GM18868 (cell line): ENCODE measurements at regions not wholly inside any gene's neighbourhood (a gene's known extent, or its start where the extent isn't known, plus 50 kb on each side); places are given as distances from the start of the nearest gene placed in this dataset.
"Not testable (repeated sequence)": the region's sequence is repeated elsewhere in the genome, so short reads cannot be mapped to it uniquely, and the experiment has no call there.

Experiments used
- ATAC-seq: cut with Tn5 transposase; IDR thresholded peaks from one replicate; pipeline ENCODE4 v1.9.1; 2021; ENCODE audit warnings: mild to moderate bottlenecking, moderate library complexity; ENCODE audit not compliant: unreplicated experiment

GRCh38 chr5:167063788-167064187 is 1227.7 kb upstream of the WWC1 start:
- ATAC-seq = no peak

DNA sequence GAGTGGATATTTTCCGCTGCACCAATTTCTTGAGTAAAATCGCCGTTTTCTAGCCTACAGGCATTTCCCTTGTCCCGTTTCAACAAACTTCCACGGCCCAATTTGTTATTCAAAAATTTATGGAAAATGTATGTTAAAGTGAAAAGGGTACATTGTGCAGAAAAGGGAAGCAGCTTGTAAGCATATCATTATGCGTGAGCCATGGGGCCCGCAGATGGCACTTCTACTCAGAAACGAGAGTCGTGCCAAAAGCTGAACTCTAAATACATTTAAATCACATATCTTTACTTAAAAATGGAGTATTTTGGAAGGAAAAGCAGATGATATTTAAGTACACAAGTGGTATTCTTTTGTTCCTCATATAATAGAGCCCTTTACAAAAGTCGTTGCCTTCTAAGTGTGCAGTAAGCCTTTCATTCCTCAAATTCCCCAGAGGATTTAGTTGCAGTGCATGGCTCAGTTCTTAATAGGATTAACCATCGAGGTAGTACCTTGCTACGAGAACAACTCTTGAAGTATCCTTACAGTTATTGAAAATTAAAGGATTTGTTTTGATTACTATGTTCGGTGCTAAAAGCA is 1227.2 kb upstream of the WWC1 start:
- ATAC-seq = no peak

DNA sequence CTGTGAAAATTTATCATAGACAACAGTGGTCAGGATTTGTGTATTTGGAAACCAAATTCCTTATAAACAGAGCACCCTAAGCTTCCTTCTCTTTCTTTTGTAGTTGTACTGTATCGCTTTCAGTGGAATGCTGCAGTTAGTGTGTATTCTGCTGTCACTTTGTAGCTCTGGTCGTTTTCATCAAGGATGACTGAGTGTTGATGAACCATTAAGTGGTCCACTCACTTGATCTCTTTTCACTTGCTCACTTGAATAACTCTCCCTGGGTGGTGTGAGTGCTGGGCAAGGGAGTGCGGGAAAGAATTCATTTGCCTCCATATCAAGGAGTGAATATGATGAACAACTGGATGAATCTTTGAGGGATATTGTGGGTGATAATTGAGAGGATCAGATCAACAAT is 1225.7 kb upstream of the WWC1 start:
- no peak for ATAC-seq

DNA sequence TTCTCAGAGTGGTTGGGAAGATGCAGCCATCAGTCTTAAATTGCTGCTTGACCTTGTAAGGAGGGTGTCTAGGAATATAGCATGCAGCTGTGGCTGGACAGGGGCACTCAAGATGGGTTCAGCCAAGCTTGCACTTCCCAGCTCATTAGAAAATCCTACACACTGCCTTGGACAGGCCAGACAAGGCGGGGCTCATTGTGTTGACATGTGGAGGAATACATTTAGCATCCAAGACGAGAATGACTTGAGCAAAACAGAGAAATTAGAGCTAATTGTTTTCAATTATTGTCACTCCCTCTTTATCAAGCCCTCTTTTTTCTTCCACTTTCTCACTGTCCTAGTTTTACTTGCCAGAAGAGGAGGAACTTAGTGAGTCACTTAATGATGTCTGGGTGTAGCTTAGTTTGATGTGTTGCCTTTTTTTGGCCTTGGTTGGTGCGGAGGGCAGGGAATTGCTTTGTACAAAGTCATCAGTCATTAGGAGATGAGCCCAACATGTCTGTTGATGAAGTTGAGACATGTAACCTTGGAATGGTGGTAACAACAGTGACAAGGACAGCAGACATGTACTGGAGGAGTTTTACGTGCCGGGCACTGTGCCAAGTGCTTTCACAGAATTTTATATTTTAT is 1219.3 kb upstream of the WWC1 start:
- no peak for ATAC-seq

GRCh38 chr5:167081561-167081960 is 1209.9 kb upstream of the WWC1 start:
- no peak for ATAC-seq

DNA sequence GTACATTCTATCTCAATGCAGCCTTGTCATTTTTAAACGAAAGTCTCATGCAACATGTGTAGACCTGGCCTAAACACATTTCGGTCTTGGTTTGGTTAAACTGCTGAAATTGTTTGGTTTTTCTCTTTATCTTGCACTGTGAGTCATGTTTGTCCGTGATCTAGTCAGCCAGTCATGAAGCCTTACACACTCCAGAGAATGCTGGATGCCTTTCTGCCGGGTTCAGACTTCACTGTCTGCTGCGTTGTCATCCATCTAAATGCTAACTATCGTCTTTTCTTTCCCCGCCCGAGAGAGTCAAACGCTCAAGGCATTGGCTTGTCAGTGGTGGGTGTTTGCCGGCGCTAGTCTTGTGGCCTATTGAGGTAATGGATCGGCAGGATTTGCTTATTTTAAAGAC is 1194.6 kb upstream of the WWC1 start:
- ATAC-seq = no peak

DNA sequence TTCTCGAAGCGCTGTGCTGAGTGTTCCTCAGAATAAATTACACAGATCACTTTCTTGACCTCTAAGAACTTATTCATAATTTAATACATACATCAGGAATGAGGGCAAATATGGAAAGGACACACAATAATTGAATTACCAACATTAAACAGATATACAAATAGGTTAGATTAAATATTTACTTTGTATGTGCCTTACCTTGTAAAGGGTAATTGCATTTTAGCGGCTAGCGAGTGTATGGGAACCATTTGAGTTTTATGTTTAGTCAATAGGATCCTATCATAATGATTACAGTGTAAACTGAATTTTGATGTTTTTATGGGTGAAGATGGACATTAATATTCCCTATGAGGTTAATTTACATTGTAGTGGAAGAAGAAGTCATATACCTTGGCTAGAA is 1187.1 kb upstream of the WWC1 start:
- no peak for ATAC-seq

DNA sequence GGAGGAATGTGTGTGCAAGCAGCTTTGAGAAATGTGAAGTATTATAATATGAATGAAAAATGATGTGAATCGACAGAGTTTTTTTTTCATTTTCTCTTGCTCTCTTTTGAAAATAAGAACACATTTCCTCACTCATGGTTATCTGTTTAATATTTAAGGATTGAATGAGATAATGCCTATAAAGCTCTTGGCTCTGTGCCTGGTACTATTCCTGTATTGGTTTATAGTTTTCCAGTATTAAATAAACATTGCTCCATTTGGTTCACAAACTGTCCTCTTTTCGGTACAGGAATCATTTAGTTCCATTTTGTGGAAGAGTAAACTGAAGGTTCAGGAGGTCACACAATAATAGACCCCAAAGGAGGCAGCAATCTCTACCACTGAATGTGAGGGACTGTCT is 1185.5 kb upstream of the WWC1 start:
- ATAC-seq = no peak

- ATAC-seq = no peak
These were observed 1183.8 kb upstream of the WWC1 start for GRCh38 chr5:167107684-167108083.

- not testable (repeated sequence) for ATAC-seq
These were observed 1183.2 kb upstream of the WWC1 start for GRCh38 chr5:167108266-167108665.

- no peak for ATAC-seq
These were observed 1178.9 kb upstream of the WWC1 start for GRCh38 chr5:167112556-167112955.

DNA sequence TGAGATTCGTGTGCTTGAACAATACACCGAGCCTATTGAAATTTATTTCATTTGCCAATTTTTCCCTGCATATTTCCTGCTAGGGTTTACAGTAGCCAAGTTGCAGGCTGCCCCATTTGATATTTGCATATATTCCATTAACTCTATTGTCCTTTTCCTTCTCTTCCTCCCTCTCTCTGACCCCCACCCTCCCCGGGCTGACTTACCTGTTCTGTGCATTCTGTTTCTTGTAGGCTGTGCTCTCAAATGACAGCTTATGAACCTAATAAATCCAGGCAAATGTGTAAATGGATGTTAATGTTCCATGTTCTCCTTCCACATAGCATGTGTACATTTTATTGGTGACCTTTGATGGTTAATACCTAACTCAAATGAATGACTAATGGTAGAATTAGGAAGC is 1169.2 kb upstream of the WWC1 start:
- ATAC-seq = no peak

DNA sequence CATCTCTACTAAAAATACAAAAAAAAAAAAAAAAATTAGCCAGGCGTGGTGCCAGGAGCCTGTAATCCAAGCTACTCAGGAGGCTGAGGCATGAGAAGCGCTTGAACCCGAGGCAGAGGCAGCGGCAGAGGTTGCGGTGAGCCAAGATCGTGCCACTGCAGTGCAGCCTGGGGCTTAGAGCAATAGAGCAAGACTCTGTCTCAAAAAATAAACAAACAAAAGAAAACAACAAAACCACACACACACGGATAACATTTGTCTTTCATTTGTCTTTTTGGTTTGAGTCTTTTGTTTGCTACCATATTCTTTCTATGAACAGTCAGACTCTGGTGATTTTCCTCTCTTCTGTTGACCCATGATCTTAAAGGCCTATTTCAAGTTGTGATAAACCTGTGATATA is 1168.3 kb upstream of the WWC1 start:
- ATAC-seq = no peak

GRCh38 chr5:167128581-167128980 is 1162.9 kb upstream of the WWC1 start:
- no peak for ATAC-seq

- no peak for ATAC-seq
These were observed 1150.7 kb upstream of the WWC1 start for GRCh38 chr5:167140548-167141291.

GRCh38 chr5:167143716-167144115 is 1147.7 kb upstream of the WWC1 start:
- ATAC-seq = no peak

DNA sequence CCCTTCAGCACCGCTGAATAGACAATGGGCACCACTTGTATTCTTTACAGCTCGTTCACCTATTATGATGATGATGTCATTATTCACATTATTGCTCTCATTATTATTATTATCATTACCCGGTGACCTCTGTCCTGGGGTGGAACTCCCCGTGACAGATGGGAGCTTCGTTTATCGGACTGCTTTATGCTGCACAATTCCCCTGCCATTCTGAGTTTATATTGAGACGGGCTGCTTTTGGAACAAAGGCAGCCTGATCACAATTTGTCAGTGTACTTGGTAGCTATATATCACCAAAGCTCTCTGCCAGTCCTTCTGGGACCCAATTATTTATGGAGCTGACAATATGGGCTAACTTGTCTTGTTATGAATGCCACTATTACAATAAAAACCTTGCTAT is 1145.6 kb upstream of the WWC1 start:
- no peak for ATAC-seq

- ATAC-seq = no peak
These were observed 1143.6 kb upstream of the WWC1 start for GRCh38 chr5:167147879-167148278.

DNA sequence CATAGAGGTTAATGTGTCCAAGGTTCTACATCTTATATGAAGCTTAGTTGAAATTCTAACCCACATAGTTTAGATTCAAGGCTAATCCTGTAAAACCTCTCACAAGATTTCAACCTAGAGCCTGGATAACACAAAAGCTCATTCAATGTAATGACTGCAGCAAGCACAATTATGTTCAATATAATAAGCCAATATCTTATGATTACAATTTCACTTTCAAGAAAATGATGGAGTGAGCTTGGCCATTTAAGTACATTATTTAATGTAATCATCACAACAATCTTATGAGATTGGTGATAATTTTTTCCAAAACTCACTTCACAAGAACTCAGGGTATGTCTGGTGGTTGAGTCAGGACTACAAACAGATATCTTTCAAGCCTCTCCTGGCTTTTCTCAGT is 1140.8 kb upstream of the WWC1 start:
- ATAC-seq = no peak

DNA sequence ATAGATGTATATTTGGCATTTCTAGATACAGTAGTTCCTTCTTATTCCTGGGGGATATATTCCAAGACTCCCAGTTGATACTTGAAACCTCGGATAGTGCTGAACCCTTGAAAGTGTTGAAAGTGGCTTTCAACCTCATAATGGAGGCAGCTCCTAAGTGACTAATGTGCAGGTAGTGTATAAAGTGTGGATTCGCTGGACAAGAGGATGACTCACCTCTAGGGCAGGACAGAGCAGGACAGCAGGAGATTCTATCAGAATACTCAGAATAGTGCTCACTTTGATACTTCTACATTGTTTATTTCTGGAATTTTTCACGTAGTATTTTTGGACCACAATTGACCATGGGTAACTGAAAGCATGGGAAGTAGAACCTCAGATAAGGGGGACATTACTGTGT is 1138.9 kb upstream of the WWC1 start:
- ATAC-seq = no peak

- no peak for ATAC-seq
These were observed 1135.9 kb upstream of the WWC1 start for GRCh38 chr5:167155387-167156005.

DNA sequence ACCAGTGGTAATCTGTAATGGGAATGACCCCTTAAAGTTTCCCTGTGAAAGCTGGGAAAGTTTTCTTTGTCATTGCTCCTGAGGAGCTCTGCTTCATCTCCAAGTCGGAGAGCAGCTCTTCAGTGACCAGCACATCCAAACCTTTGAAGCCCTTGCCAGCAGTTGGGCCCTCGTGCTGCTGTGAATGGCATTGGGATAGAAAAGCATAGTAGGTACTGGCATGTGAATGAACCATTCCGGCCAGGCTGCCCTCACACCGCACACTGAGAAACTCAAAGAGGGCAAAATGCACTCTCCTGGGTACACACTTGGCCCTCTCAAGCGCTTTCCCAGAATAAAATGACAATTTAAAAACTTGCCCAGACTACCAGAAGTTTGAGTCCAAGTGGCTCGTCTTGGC is 1135.0 kb upstream of the WWC1 start:
- no peak for ATAC-seq
